PFSK-1 (cell line): ENCODE measurements at regions not wholly inside any gene's neighbourhood (a gene's known extent, or its start where the extent isn't known, plus 50 kb on each side); places are given as distances from the start of the nearest gene placed in this dataset.

ENCODE experiments used
- POLR2AphosphoS5 ChIP-seq: IDR thresholded peaks from 2 replicates; pipeline ENCODE4 v1.6.1; 2012; ENCODE audit warnings: low read depth, mild to moderate bottlenecking, control low read depth, low read length, moderate library complexity
- TAF1 ChIP-seq: IDR thresholded peaks from 2 replicates; pipeline ENCODE4 v1.6.1; 2012; ENCODE audit warnings: low read length, control low read depth, borderline replicate concordance; ENCODE audit not compliant: insufficient read depth

- TF ChIP-seq POLR2AphosphoS5 (no peak), TAF1 (no peak)
Observed at GRCh38 chr9:134251296-134252069, 74.8 kb upstream of the RXRA start.
